Endodermal cell (in vitro differentiated cells): ENCODE measurements at regions not wholly inside any gene's neighbourhood (a gene's known extent, or its start where the extent isn't known, plus 50 kb on each side); places are given as distances from the start of the nearest gene placed in this dataset.

ENCODE experiments used
- DNase-seq: peaks from one replicate; pipeline ENCODE4 v3.0.0-alpha.2; 2017
- H3K27ac ChIP-seq: 2 replicates; pipeline ENCODE4 v1.5.1; 2013; ENCODE audit warnings: mild to moderate bottlenecking, low read depth, low read length, moderate library complexity
- H3K27me3 ChIP-seq: 2 replicates; pipeline ENCODE4 v1.6.1; 2013; ENCODE audit warnings: mild to moderate bottlenecking, low read length, moderate library complexity; ENCODE audit not compliant: insufficient read depth, control insufficient read depth, poor library complexity, severe bottlenecking
- H3K36me3 ChIP-seq: 2 replicates; pipeline ENCODE4 v1.7.0; 2013; ENCODE audit warnings: mild to moderate bottlenecking, low read length, moderate library complexity; ENCODE audit not compliant: control insufficient read depth, insufficient read depth
- H3K4me1 ChIP-seq: one replicate; pipeline ENCODE4 v1.7.0; 2013; ENCODE audit warnings: low read length; ENCODE audit not compliant: control insufficient read depth, insufficient read depth
- H3K4me3 ChIP-seq: 2 replicates; pipeline ENCODE4 v1.5.1; 2013; ENCODE audit warnings: mild to moderate bottlenecking, low read length, moderate library complexity
- H3K9ac ChIP-seq: 2 replicates; pipeline ENCODE4 v1.6.1; 2013; ENCODE audit warnings: mild to moderate bottlenecking, low read length, moderate library complexity; ENCODE audit not compliant: poor library complexity, severe bottlenecking; ENCODE audit errors: extremely low read depth
- H3K9me3 ChIP-seq: 2 replicates; pipeline ENCODE4 v1.6.1; 2013; ENCODE audit warnings: mild to moderate bottlenecking, low read length, moderate library complexity; ENCODE audit not compliant: control insufficient read depth
- H3K27ac Mint-ChIP-seq: 2 replicates; pipeline ENCODE4 v1.8.0; 2020; ENCODE audit warnings: mixed read lengths
- H3K27me3 Mint-ChIP-seq: 2 replicates; pipeline ENCODE4 v1.8.0; 2021; ENCODE audit warnings: mild to moderate bottlenecking, mixed read lengths; ENCODE audit not compliant: insufficient read depth
- H3K36me3 Mint-ChIP-seq: 2 replicates; pipeline ENCODE4 v1.8.0; 2020; ENCODE audit warnings: low read depth, mixed read lengths
- H3K4me1 Mint-ChIP-seq: 2 replicates; pipeline ENCODE4 v1.8.0; 2020; ENCODE audit warnings: mixed read lengths
- H3K4me3 Mint-ChIP-seq: 2 replicates; pipeline ENCODE4 v1.8.0; 2020; ENCODE audit warnings: mild to moderate bottlenecking, moderate library complexity, mixed read lengths
- H3K9me3 Mint-ChIP-seq: 2 replicates; pipeline ENCODE4 v1.8.0; 2020; ENCODE audit warnings: mild to moderate bottlenecking, mixed read lengths
- WGBS, 2 experiments: methylation state at CpG; one replicate each; pipeline versions ENCODE4 v1.1.5 to v1.1.7; 2013; ENCODE audit warnings: missing lambda C conversion rate in 2 of 2, mixed read lengths in 1 of 2; ENCODE audit not compliant: insufficient coverage in 1 of 2, insufficient read length in 1 of 2; 5-methylcytosine and 5-hydroxymethylcytosine counted together
- TF ChIP-seq, protein P1 (sequence below): fragments of 200-600 bp; sonication (generic); conservative IDR thresholded peaks from 2 replicates; pipeline ENCODE4 v1.5.0; 2021; ENCODE audit warnings: antibody characterized with exemption, mild to moderate bottlenecking

DNA sequence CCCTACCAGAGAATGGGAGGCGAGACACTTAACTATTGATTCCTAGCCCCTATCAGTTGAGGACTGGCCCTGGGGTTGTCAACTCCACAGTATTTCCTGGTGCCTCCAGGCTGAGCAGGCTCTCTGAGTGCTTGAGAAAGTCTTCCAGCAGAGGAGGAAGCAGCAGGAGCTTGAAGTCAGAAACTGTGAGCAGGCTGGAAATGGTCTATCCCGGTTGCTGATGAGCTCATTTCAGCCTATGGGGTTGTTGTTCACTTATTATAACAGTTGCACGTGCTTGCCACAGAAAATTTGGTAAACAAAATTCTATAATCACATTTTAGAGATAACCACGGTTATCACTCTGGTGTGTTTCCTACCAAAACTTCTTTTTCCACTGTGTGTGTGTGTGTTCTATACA, 254.7 kb upstream of the THUMPD2 start:
- H3K4me3 ChIP-seq: no peak overlapping the region
- no peaks in the 10 kb centered on the region for H3K27me3 Mint-ChIP-seq
- WGBS, 2 experiments: 89 to 90% methylated on average over 2 to 4 of the region's 4 CpGs
- no peaks in the 10 kb centered on the region for H3K36me3 Mint-ChIP-seq
- H3K4me1 Mint-ChIP-seq: no peaks in the 10 kb centered on the region
- no peak overlapping the region for H3K27ac Mint-ChIP-seq
- H3K27me3 ChIP-seq: no peaks in the 10 kb centered on the region
- H3K36me3 ChIP-seq: no peaks in the 10 kb centered on the region
- H3K4me1 ChIP-seq: no peaks in the 10 kb centered on the region
- H3K9me3 ChIP-seq: no peaks in the 10 kb centered on the region
- H3K4me3 Mint-ChIP-seq: no peak overlapping the region
- no peak for DNase-seq
- H3K9me3 Mint-ChIP-seq: no peaks in the 10 kb centered on the region
- H3K27ac ChIP-seq: no peak overlapping the region
- H3K9ac ChIP-seq: no peak overlapping the region
- TF ChIP-seq, protein P1, sequence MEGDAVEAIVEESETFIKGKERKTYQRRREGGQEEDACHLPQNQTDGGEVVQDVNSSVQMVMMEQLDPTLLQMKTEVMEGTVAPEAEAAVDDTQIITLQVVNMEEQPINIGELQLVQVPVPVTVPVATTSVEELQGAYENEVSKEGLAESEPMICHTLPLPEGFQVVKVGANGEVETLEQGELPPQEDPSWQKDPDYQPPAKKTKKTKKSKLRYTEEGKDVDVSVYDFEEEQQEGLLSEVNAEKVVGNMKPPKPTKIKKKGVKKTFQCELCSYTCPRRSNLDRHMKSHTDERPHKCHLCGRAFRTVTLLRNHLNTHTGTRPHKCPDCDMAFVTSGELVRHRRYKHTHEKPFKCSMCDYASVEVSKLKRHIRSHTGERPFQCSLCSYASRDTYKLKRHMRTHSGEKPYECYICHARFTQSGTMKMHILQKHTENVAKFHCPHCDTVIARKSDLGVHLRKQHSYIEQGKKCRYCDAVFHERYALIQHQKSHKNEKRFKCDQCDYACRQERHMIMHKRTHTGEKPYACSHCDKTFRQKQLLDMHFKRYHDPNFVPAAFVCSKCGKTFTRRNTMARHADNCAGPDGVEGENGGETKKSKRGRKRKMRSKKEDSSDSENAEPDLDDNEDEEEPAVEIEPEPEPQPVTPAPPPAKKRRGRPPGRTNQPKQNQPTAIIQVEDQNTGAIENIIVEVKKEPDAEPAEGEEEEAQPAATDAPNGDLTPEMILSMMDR: no peak

DNA sequence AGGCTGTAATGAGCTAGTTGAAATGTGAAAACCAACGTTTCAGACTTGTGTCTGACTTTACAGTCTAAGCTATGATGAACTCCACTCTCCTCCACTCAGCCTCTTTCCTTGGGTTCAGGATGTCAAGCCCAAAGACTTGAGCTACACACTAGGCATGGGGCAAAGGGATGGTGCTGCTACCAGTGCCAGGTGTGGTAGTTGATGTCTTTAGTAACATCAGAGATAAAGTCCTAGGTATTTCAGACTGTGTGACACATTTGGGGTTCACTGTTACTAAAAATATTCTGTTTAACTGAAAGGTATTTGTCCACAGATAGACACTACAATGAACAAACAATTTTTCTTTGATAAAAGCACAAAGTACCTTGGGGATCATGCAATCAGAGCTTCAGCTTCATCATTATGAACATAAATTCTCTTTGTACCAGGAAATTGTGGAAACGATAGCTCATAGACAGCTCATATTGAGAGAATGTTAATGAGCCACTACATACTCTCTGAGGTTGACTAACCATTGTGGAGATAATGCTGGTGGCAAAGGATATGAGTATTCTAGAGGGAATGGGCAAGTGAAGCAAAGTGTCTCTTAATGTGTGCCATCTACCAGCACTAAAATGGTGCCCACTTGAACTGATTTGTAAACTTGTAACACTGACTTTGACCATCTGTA, 253.7 kb upstream of the THUMPD2 start:
- H3K27ac Mint-ChIP-seq: no peak overlapping the region
- no peaks in the 10 kb centered on the region for H3K4me1 Mint-ChIP-seq
- Histone ChIP-seq H3K36me3 (no peaks in the 10 kb centered on the region), H3K27ac (no peak overlapping the region), H3K9me3 (no peaks in the 10 kb centered on the region), H3K4me3 (no peak overlapping the region), H3K27me3 (no peaks in the 10 kb centered on the region), H3K4me1 (no peaks in the 10 kb centered on the region), H3K9ac (no peak overlapping the region)
- H3K27me3 Mint-ChIP-seq: no peaks in the 10 kb centered on the region
- no peak for DNase-seq
- H3K4me3 Mint-ChIP-seq: no peak overlapping the region
- TF ChIP-seq, protein P1: no peak
- H3K9me3 Mint-ChIP-seq: no peaks in the 10 kb centered on the region
- H3K36me3 Mint-ChIP-seq: no peaks in the 10 kb centered on the region
- WGBS, 2 experiments: 90 to 100% methylated on average over 2 of the region's 2 CpGs

GRCh38 chr2:40030456-40030975, 251.5 kb upstream of the THUMPD2 start:
- WGBS, 2 experiments: 91 to 92% methylated on average over 2 of the region's 2 CpGs
- peaks cover 3% of the 10 kb centered on the region for H3K9me3 Mint-ChIP-seq
- H3K27ac Mint-ChIP-seq: no peak overlapping the region
- H3K9me3 ChIP-seq: no peaks in the 10 kb centered on the region
- H3K27me3 Mint-ChIP-seq: no peaks in the 10 kb centered on the region
- H3K4me3 ChIP-seq: no peak overlapping the region
- no peak overlapping the region for H3K27ac ChIP-seq
- no peak overlapping the region for H3K9ac ChIP-seq
- no peak for DNase-seq
- TF ChIP-seq, protein P1: no peak
- H3K4me1 ChIP-seq: no peaks in the 10 kb centered on the region
- no peak overlapping the region for H3K4me3 Mint-ChIP-seq
- H3K36me3 Mint-ChIP-seq: no peaks in the 10 kb centered on the region
- no peaks in the 10 kb centered on the region for H3K27me3 ChIP-seq
- no peaks in the 10 kb centered on the region for H3K36me3 ChIP-seq
- H3K4me1 Mint-ChIP-seq: no peaks in the 10 kb centered on the region
